DND-41 (cell line): ENCODE measurements at regions not wholly inside any gene's neighbourhood (a gene's known extent, or its start where the extent isn't known, plus 50 kb on each side); places are given as distances from the start of the nearest gene placed in this dataset.

Experiments used
- ATAC-seq: fragments of 200-7000 bp; cut with Tn5 transposase; 3 replicates; pipeline ENCODE4 v1.9.1; 2021; ENCODE audit warnings: low read depth; ENCODE audit not compliant: insufficient read depth
- DNase-seq: peaks from one replicate; pipeline ENCODE4 v3.0.0-alpha.2; 2020
- H2AFZ ChIP-seq: 2 replicates; pipeline ENCODE4 v1.6.0; 2012; ENCODE audit warnings: low read depth, low read length
- H3K27ac ChIP-seq: 2 replicates; pipeline ENCODE4 v1.5.1; 2012; ENCODE audit warnings: low read length, inconsistent platforms
- H3K27me3 ChIP-seq: fragments of 200-600 bp; sonication (generic); 2 replicates; pipeline ENCODE4 v1.6.0; 2012; ENCODE audit warnings: low read length, mild to moderate bottlenecking, inconsistent platforms; ENCODE audit not compliant: insufficient read depth, poor library complexity
- H3K36me3 ChIP-seq: 2 replicates; pipeline ENCODE4 v1.5.1; 2012; ENCODE audit warnings: low read length, inconsistent platforms; ENCODE audit not compliant: insufficient read depth
- H3K4me1 ChIP-seq: 2 replicates; pipeline ENCODE4 v1.5.1; 2012; ENCODE audit warnings: mild to moderate bottlenecking, low read length; ENCODE audit not compliant: insufficient read depth
- H3K4me2 ChIP-seq: 2 replicates; pipeline ENCODE4 v1.6.0; 2012; ENCODE audit warnings: mild to moderate bottlenecking, moderate library complexity, low read length, inconsistent platforms; ENCODE audit not compliant: insufficient read depth
- H3K4me3 ChIP-seq, 2 experiments: fragments of 200-600 bp in 1 of 2; shearing (Covaris generic) in 1 of 2; 2 replicates each; pipeline ENCODE4 v1.5.1; 2012 to 2016; ENCODE audit warnings: inconsistent platforms in 2 of 2, low read length in 2 of 2, mild to moderate bottlenecking in 2 of 2, low read depth in 1 of 2, moderate library complexity in 1 of 2
- H3K79me2 ChIP-seq: 2 replicates; pipeline ENCODE4 v1.6.0; 2012; ENCODE audit warnings: low read length, inconsistent platforms; ENCODE audit not compliant: insufficient read depth
- H3K9ac ChIP-seq: 2 replicates; pipeline ENCODE4 v1.6.0; 2012; ENCODE audit warnings: low read depth, mild to moderate bottlenecking, inconsistent platforms, low read length, moderate library complexity
- H3K9me3 ChIP-seq: 2 replicates; pipeline ENCODE4 v1.5.1; 2012; ENCODE audit warnings: low read length, moderate library complexity, mild to moderate bottlenecking, inconsistent platforms; ENCODE audit not compliant: insufficient read depth, severe bottlenecking
- H4K20me1 ChIP-seq: 2 replicates; pipeline ENCODE4 v1.6.0; 2012; ENCODE audit warnings: low read length; ENCODE audit not compliant: insufficient read depth
- EZH2 ChIP-seq: IDR thresholded peaks from 3 replicates; pipeline ENCODE4 v1.6.1; 2012; ENCODE audit warnings: borderline replicate concordance, low read depth, mild to moderate bottlenecking, moderate library complexity, low read length, inconsistent platforms; ENCODE audit not compliant: severe bottlenecking
- TF ChIP-seq, protein P1 (sequence below): IDR thresholded peaks from 2 replicates; pipeline ENCODE4 v1.5.1; 2012; ENCODE audit warnings: borderline replicate concordance, low read length, moderate library complexity, mild to moderate bottlenecking; ENCODE audit not compliant: poor library complexity, severe bottlenecking; ENCODE audit errors: extremely low read depth

DNA sequence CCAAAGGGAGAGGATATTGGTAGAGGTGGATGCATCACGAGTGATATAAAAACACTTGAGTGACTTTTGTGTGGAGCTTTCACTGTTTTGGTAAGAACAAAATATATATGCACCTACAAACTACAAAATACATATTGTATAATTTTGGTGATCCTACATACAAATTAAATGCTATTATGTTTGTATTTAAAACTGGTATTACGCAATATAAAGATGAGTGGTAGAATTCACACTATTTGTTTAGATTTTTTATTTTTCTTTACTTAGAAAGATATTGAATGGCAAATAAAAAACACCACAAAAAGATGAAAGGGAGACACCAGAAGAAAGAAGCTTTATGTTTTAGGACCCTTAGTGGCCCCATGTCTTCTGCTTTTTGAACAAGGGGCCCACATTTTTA lies 770.7 kb upstream of the ID2 start:
- Histone ChIP-seq H3K79me2 (no peaks in the 10 kb centered on the region), H2AFZ (no peak overlapping the region), H3K4me2 (no peak overlapping the region), H3K9me3 (no peaks in the 10 kb centered on the region), H3K27me3 (no peaks in the 10 kb centered on the region), H3K36me3 (no peaks in the 10 kb centered on the region), H3K4me3 (no peak overlapping the region), H3K4me1 (peaks cover 10% of the 10 kb centered on the region), H3K9ac (no peak overlapping the region), H4K20me1 (no peaks in the 10 kb centered on the region), H3K27ac (no peak overlapping the region)
- TF ChIP-seq EZH2: no peak
- TF ChIP-seq, protein P1, sequence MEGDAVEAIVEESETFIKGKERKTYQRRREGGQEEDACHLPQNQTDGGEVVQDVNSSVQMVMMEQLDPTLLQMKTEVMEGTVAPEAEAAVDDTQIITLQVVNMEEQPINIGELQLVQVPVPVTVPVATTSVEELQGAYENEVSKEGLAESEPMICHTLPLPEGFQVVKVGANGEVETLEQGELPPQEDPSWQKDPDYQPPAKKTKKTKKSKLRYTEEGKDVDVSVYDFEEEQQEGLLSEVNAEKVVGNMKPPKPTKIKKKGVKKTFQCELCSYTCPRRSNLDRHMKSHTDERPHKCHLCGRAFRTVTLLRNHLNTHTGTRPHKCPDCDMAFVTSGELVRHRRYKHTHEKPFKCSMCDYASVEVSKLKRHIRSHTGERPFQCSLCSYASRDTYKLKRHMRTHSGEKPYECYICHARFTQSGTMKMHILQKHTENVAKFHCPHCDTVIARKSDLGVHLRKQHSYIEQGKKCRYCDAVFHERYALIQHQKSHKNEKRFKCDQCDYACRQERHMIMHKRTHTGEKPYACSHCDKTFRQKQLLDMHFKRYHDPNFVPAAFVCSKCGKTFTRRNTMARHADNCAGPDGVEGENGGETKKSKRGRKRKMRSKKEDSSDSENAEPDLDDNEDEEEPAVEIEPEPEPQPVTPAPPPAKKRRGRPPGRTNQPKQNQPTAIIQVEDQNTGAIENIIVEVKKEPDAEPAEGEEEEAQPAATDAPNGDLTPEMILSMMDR: no peak
- ATAC-seq (no peak), DNase-seq (no peak)

GRCh38 chr2:7913974-7914373 lies 767.9 kb upstream of the ID2 start:
- Histone ChIP-seq H3K79me2 (no peaks in the 10 kb centered on the region), H3K9ac (no peak overlapping the region), H3K36me3 (no peaks in the 10 kb centered on the region), H4K20me1 (no peaks in the 10 kb centered on the region), H3K27me3 (no peaks in the 10 kb centered on the region), H3K4me3 (no peak overlapping the region), H3K9me3 (no peaks in the 10 kb centered on the region), H2AFZ (no peak overlapping the region), H3K4me2 (no peak overlapping the region), H3K4me1 (peaks cover 11% of the 10 kb centered on the region), H3K27ac (no peak overlapping the region)
- DNase-seq: no peak
- no peak for ATAC-seq
- no peak for TF ChIP-seq EZH2
- TF ChIP-seq, protein P1: no peak

GRCh38 chr2:7915302-7916091 lies 766.4 kb upstream of the ID2 start:
- Histone ChIP-seq H4K20me1 (no peaks in the 10 kb centered on the region), H3K4me1 (peaks cover 17% of the 10 kb centered on the region), H3K4me3 (no peak overlapping the region), H3K4me2 (peak overlapping the region; percentile 8; the same call in 1 of the 2 replicates), H3K79me2 (no peaks in the 10 kb centered on the region), H3K36me3 (no peaks in the 10 kb centered on the region), H3K27ac (0 out of 2 replicates have a peak overlapping the region, but pooled peaks have one; percentile 5), H3K9me3 (no peaks in the 10 kb centered on the region), H3K9ac (no peak overlapping the region), H3K27me3 (no peaks in the 10 kb centered on the region), H2AFZ (peak overlapping the region; percentile 70)
- TF ChIP-seq EZH2: no peak
- TF ChIP-seq, protein P1: no peak
- DNase-seq (no peak), ATAC-seq (peak; percentile 50; the same call in 1 of the 3 replicates)
